HEK293 (cell line): ENCODE measurements at regions not wholly inside any gene's neighbourhood (a gene's known extent, or its start where the extent isn't known, plus 50 kb on each side); places are given as distances from the start of the nearest gene placed in this dataset.

ENCODE experiments used
- BCL6B ChIP-seq: fragments of 450-650 bp; formaldehyde crosslinking; IDR thresholded peaks from 2 replicates; pipeline ENCODE4 v1.5.1; 2017; ENCODE audit warnings: missing biosample characterization, missing genetic modification characterization
- CTCF ChIP-seq: fragments of 450-650 bp; formaldehyde crosslinking; IDR thresholded peaks from 2 replicates; pipeline ENCODE4 v1.5.1; 2016; ENCODE audit warnings: missing biosample characterization, missing genetic modification characterization
- KLF17 ChIP-seq: fragments of 450-650 bp; formaldehyde crosslinking; IDR thresholded peaks from 2 replicates; pipeline ENCODE4 v1.5.1; 2016; ENCODE audit warnings: missing biosample characterization, missing genetic modification characterization
- MEIS1 ChIP-seq: sonication (generic); formaldehyde crosslinking; IDR thresholded peaks from 2 replicates; pipeline ENCODE4 v1.8.1; 2022; ENCODE audit warnings: missing genetic modification reagents, mild to moderate bottlenecking, borderline replicate concordance
- OSR2 ChIP-seq: fragments of 450-650 bp; formaldehyde crosslinking; IDR thresholded peaks from 2 replicates; pipeline ENCODE4 v1.5.1; 2016; ENCODE audit warnings: missing biosample characterization, missing genetic modification characterization
- REST ChIP-seq: fragments of 450-650 bp; formaldehyde crosslinking; IDR thresholded peaks from 2 replicates; pipeline ENCODE4 v1.5.1; 2016; ENCODE audit warnings: missing biosample characterization, missing genetic modification characterization
- WT1 ChIP-seq: fragments of 450-650 bp; formaldehyde crosslinking; IDR thresholded peaks from 2 replicates; pipeline ENCODE4 v1.5.1; 2016; ENCODE audit warnings: missing biosample characterization, missing genetic modification characterization
- ZBTB11 ChIP-seq: fragments of 450-650 bp; formaldehyde crosslinking; conservative IDR thresholded peaks from 2 replicates; pipeline ENCODE4 v1.5.1; 2016; ENCODE audit warnings: low read depth, missing biosample characterization, missing genetic modification characterization
- ZBTB21 ChIP-seq: fragments of 450-650 bp; formaldehyde crosslinking; IDR thresholded peaks from 2 replicates; pipeline ENCODE4 v1.5.1; 2017; ENCODE audit warnings: missing biosample characterization, missing genetic modification characterization
- ZBTB26 ChIP-seq: fragments of 450-650 bp; formaldehyde crosslinking; optimal IDR thresholded peaks from 2 replicates; pipeline ENCODE3; 2016; ENCODE audit warnings: missing biosample characterization, mild to moderate bottlenecking, missing genetic modification characterization
- ZBTB6 ChIP-seq: fragments of 450-650 bp; formaldehyde crosslinking; IDR thresholded peaks from 2 replicates; pipeline ENCODE4 v1.5.1; 2017; ENCODE audit warnings: missing biosample characterization, missing genetic modification characterization
- ZFP41 ChIP-seq: fragments of 450-650 bp; formaldehyde crosslinking; IDR thresholded peaks from 2 replicates; pipeline ENCODE4 v1.5.1; 2016; ENCODE audit warnings: missing biosample characterization, missing genetic modification characterization, borderline replicate concordance
- ZNF138 ChIP-seq: fragments of 450-650 bp; formaldehyde crosslinking; IDR thresholded peaks from 2 replicates; pipeline ENCODE4 v1.5.1; 2016; ENCODE audit warnings: missing biosample characterization, missing genetic modification characterization, borderline replicate concordance
- ZNF146 ChIP-seq: fragments of 450-650 bp; formaldehyde crosslinking; IDR thresholded peaks from 2 replicates; pipeline ENCODE4 v1.5.1; 2016; ENCODE audit warnings: missing biosample characterization, missing genetic modification characterization
- ZNF266 ChIP-seq: fragments of 450-650 bp; formaldehyde crosslinking; IDR thresholded peaks from 2 replicates; pipeline ENCODE4 v1.5.1; 2016; ENCODE audit warnings: missing biosample characterization, missing genetic modification characterization, low read depth
- ZNF354C ChIP-seq: fragments of 450-650 bp; formaldehyde crosslinking; IDR thresholded peaks from 2 replicates; pipeline ENCODE4 v1.5.1; 2016; ENCODE audit warnings: missing biosample characterization, missing genetic modification characterization, low read depth, borderline replicate concordance
- ZNF37A ChIP-seq: fragments of 450-650 bp; IDR thresholded peaks from 2 replicates; pipeline ENCODE4 v1.5.1; 2018; ENCODE audit warnings: missing biosample characterization, missing genetic modification characterization
- ZNF404 ChIP-seq: fragments of 450-650 bp; formaldehyde crosslinking; IDR thresholded peaks from 2 replicates; pipeline ENCODE4 v1.5.1; 2017; ENCODE audit warnings: missing biosample characterization, missing genetic modification characterization
- ZNF48 ChIP-seq: fragments of 450-650 bp; formaldehyde crosslinking; IDR thresholded peaks from 2 replicates; pipeline ENCODE4 v1.5.1; 2016; ENCODE audit warnings: missing biosample characterization, missing genetic modification characterization
- ZNF514 ChIP-seq: fragments of 450-650 bp; formaldehyde crosslinking; IDR thresholded peaks from 2 replicates; pipeline ENCODE4 v1.5.1; 2016; ENCODE audit warnings: missing biosample characterization, missing genetic modification characterization
- ZNF600 ChIP-seq: fragments of 450-650 bp; formaldehyde crosslinking; IDR thresholded peaks from 2 replicates; pipeline ENCODE4 v1.5.1; 2016; ENCODE audit warnings: missing biosample characterization, missing genetic modification characterization
- ZNF776 ChIP-seq: fragments of 450-650 bp; formaldehyde crosslinking; IDR thresholded peaks from 2 replicates; pipeline ENCODE4 v1.5.0; 2017; ENCODE audit warnings: missing biosample characterization, missing genetic modification characterization, borderline replicate concordance
- ZNF792 ChIP-seq: fragments of 450-650 bp; formaldehyde crosslinking; IDR thresholded peaks from 2 replicates; pipeline ENCODE4 v1.5.1; 2016; ENCODE audit warnings: missing biosample characterization, missing genetic modification characterization

GRCh38 chr2:12303181-12304030 is 413.3 kb upstream of the TRIB2 start (continued):
- no peak; the same call in none of the 2 replicates for TF ChIP-seq ZNF600 (tag by site-specific recombination)
- TF ChIP-seq REST (tag by site-specific recombination): no peak
- no peak for TF ChIP-seq ZNF48
- TF ChIP-seq KLF17 (tag by site-specific recombination): 0 out of 2 replicates have a peak, but pooled peaks have one; percentile 50
- TF ChIP-seq ZNF354C (tag by site-specific recombination): no peak
- no peak for TF ChIP-seq ZNF37A (tag by site-specific recombination)
- TF ChIP-seq ZFP41 (tag by site-specific recombination): no peak
- TF ChIP-seq ZBTB6 (tag by site-specific recombination): no peak
- TF ChIP-seq OSR2 (tag by site-specific recombination): peak; percentile 92
- TF ChIP-seq ZBTB21 (tag by site-specific recombination): peak; percentile 85
- TF ChIP-seq ZNF514 (tag by site-specific recombination): no peak
- 0 out of 2 replicates have a peak, but pooled peaks have one; percentile 51 for TF ChIP-seq BCL6B (tag by site-specific recombination)
- TF ChIP-seq ZNF266 (tag by site-specific recombination): no peak
- TF ChIP-seq ZNF776: no peak
- TF ChIP-seq ZNF146: peak; percentile 26; the same call in 1 of the 2 replicates
- TF ChIP-seq ZBTB26 (tag by site-specific recombination): peak; percentile 24
- no peak; the same call in 1 of the 2 replicates for TF ChIP-seq MEIS1 (CRISPR knock-in tag)
- peak; percentile 96 for TF ChIP-seq WT1 (tag by site-specific recombination)
- no peak for TF ChIP-seq ZNF404
- no peak for TF ChIP-seq ZNF792 (tag by site-specific recombination)
- TF ChIP-seq ZBTB11 (tag by site-specific recombination): no peak
- no peak for TF ChIP-seq ZNF138 (tag by site-specific recombination)
- peak; percentile 21; the same call in 1 of the 2 replicates for TF ChIP-seq CTCF
